HEK293 (cell line): ENCODE measurements at regions not wholly inside any gene's neighbourhood (a gene's known extent, or its start where the extent isn't known, plus 50 kb on each side); places are given as distances from the start of the nearest gene placed in this dataset.

Source experiments
- CTCF ChIA-PET: fragments of 350-600 bp; formaldehyde crosslinking; extraction: SDS; loops from one replicate; lab custom pipeline; 2021; ENCODE audit warnings: antibody characterized with exemption; lab: Yijun Ruan, JAX
- POLR2A ChIA-PET: fragments of 300-600 bp; formaldehyde crosslinking; extraction: SDS; loops from one replicate; lab custom pipeline; 2020; ENCODE audit warnings: antibody characterized with exemption, inconsistent platforms; lab: Yijun Ruan, JAX
- H3K27ac ChIP-seq: fragments of 200-500 bp; sonication (Bioruptor generic); 2 replicates; pipeline ENCODE4 v1.5.1; 2014; ENCODE audit warnings: low read depth, low read length, control low read depth, inconsistent platforms; ENCODE audit errors: extremely low read depth
- H3K36me3 ChIP-seq, 2 experiments: fragments of 200-500 bp in 1 of 2; sonication (Bioruptor generic) in 1 of 2; 1 replicate in 1 of 2; 2 replicates in 1 of 2; pipeline ENCODE4 v1.5.1; 2014 to 2017; ENCODE audit warnings: inconsistent platforms in 2 of 2, low read length in 2 of 2; ENCODE audit not compliant: control insufficient read depth in 2 of 2, insufficient read depth in 1 of 2
- H3K4me1 ChIP-seq: fragments of 200-500 bp; sonication (Bioruptor generic); 2 replicates; pipeline ENCODE4 v1.5.1; 2014; ENCODE audit warnings: mild to moderate bottlenecking, low read length, inconsistent platforms; ENCODE audit not compliant: control insufficient read depth, insufficient read depth
- H3K4me3 ChIP-seq: 2 replicates; pipeline ENCODE4 v1.5.1; 2011; ENCODE audit warnings: low read depth, mild to moderate bottlenecking, control low read depth, low read length, moderate library complexity
- H3K9me3 ChIP-seq: fragments of 200-500 bp; sonication (Bioruptor generic); 2 replicates; pipeline ENCODE4 v1.5.1; 2014; ENCODE audit warnings: low read depth, low read length, inconsistent platforms; ENCODE audit not compliant: control insufficient read depth, insufficient read depth
- HIC1 ChIP-seq: fragments of 450-650 bp; formaldehyde crosslinking; IDR thresholded peaks from 2 replicates; pipeline ENCODE4 v1.5.1; 2016; ENCODE audit warnings: missing biosample characterization, missing genetic modification characterization
- KLF1 ChIP-seq: fragments of 450-650 bp; formaldehyde crosslinking; IDR thresholded peaks from 2 replicates; pipeline ENCODE4 v1.5.1; 2016; ENCODE audit warnings: missing biosample characterization, missing genetic modification characterization
- KLF10 ChIP-seq: fragments of 450-650 bp; IDR thresholded peaks from 2 replicates; pipeline ENCODE4 v1.5.1; 2018; ENCODE audit warnings: missing biosample characterization, mild to moderate bottlenecking, missing genetic modification characterization
- KLF9 ChIP-seq: fragments of 450-650 bp; formaldehyde crosslinking; IDR thresholded peaks from 2 replicates; pipeline ENCODE4 v1.5.1; 2016; ENCODE audit warnings: missing biosample characterization, missing genetic modification characterization, low read depth
- MYNN ChIP-seq: fragments of 450-650 bp; formaldehyde crosslinking; IDR thresholded peaks from 2 replicates; pipeline ENCODE4 v1.5.1; 2016; ENCODE audit warnings: missing biosample characterization, missing genetic modification characterization, borderline replicate concordance
- PBX3 ChIP-seq: sonication (generic); formaldehyde crosslinking; IDR thresholded peaks from 2 replicates; pipeline ENCODE4 v1.8.1; 2022; ENCODE audit warnings: mild to moderate bottlenecking, moderate library complexity, missing genetic modification reagents
- TSHZ1 ChIP-seq: fragments of 450-650 bp; formaldehyde crosslinking; IDR thresholded peaks from 2 replicates; pipeline ENCODE4 v1.5.1; 2016; ENCODE audit warnings: missing biosample characterization, missing genetic modification characterization, borderline replicate concordance
- YY2 ChIP-seq: fragments of 450-650 bp; formaldehyde crosslinking; IDR thresholded peaks from 2 replicates; pipeline ENCODE4 v1.5.1; 2016; ENCODE audit warnings: missing biosample characterization, missing genetic modification characterization
- ZBTB1 ChIP-seq: fragments of 450-650 bp; formaldehyde crosslinking; IDR thresholded peaks from 2 replicates; pipeline ENCODE4 v1.5.1; 2016; ENCODE audit warnings: missing biosample characterization, missing genetic modification characterization
- ZBTB11 ChIP-seq: fragments of 450-650 bp; formaldehyde crosslinking; conservative IDR thresholded peaks from 2 replicates; pipeline ENCODE4 v1.5.1; 2016; ENCODE audit warnings: low read depth, missing biosample characterization, missing genetic modification characterization
- ZFHX2 ChIP-seq: fragments of 450-650 bp; formaldehyde crosslinking; conservative IDR thresholded peaks from 2 replicates; pipeline ENCODE4 v1.5.1; 2016; ENCODE audit warnings: missing biosample characterization, missing genetic modification characterization
- ZNF23 ChIP-seq: fragments of 450-650 bp; formaldehyde crosslinking; IDR thresholded peaks from 2 replicates; pipeline ENCODE4 v1.5.1; 2016; ENCODE audit warnings: missing biosample characterization, missing genetic modification characterization, borderline replicate concordance
- ZNF248 ChIP-seq: fragments of 450-650 bp; formaldehyde crosslinking; IDR thresholded peaks from 2 replicates; pipeline ENCODE4 v1.5.1; 2017; ENCODE audit warnings: missing biosample characterization, missing genetic modification characterization
- ZNF398 ChIP-seq: fragments of 450-650 bp; formaldehyde crosslinking; IDR thresholded peaks from 2 replicates; pipeline ENCODE4 v1.5.1; 2017; ENCODE audit warnings: missing biosample characterization, missing genetic modification characterization
- ZNF416 ChIP-seq: fragments of 450-650 bp; formaldehyde crosslinking; IDR thresholded peaks from 2 replicates; pipeline ENCODE4 v1.5.1; 2016; ENCODE audit warnings: missing biosample characterization, missing genetic modification characterization
- ZNF624 ChIP-seq: fragments of 450-650 bp; formaldehyde crosslinking; IDR thresholded peaks from 2 replicates; pipeline ENCODE4 v1.5.1; 2017; ENCODE audit warnings: missing biosample characterization, missing genetic modification characterization
- ZNF626 ChIP-seq: fragments of 450-650 bp; sonication (Bioruptor Pico); formaldehyde crosslinking; IDR thresholded peaks from 2 replicates; pipeline ENCODE4 v1.5.1; 2018; ENCODE audit warnings: missing biosample characterization, missing genetic modification characterization, inconsistent platforms
- ZNF645 ChIP-seq: fragments of 450-650 bp; formaldehyde crosslinking; IDR thresholded peaks from 2 replicates; pipeline ENCODE4; 2016; ENCODE audit warnings: missing biosample characterization, missing genetic modification characterization
- ZNF654 ChIP-seq: fragments of 450-650 bp; formaldehyde crosslinking; IDR thresholded peaks from 2 replicates; pipeline ENCODE4 v1.5.1; 2016; ENCODE audit warnings: low read depth, missing biosample characterization, missing genetic modification characterization
- ZNF658 ChIP-seq: fragments of 450-650 bp; formaldehyde crosslinking; IDR thresholded peaks from 2 replicates; pipeline ENCODE4; 2016; ENCODE audit warnings: missing biosample characterization, missing genetic modification characterization
- ZNF677 ChIP-seq: fragments of 450-650 bp; IDR thresholded peaks from 2 replicates; pipeline ENCODE4 v1.5.0; 2018; ENCODE audit warnings: missing biosample characterization, mild to moderate bottlenecking, missing genetic modification characterization, moderate library complexity
- ZNF707 ChIP-seq: fragments of 450-650 bp; formaldehyde crosslinking; IDR thresholded peaks from 2 replicates; pipeline ENCODE4 v1.5.1; 2016; ENCODE audit warnings: missing biosample characterization, missing genetic modification characterization
- ZSCAN4 ChIP-seq: fragments of 450-650 bp; formaldehyde crosslinking; IDR thresholded peaks from 2 replicates; pipeline ENCODE4 v1.5.1; 2017; ENCODE audit warnings: missing biosample characterization, missing genetic modification characterization

- TF ChIP-seq TSHZ1 (tag by site-specific recombination) (no peak), ZNF23 (tag by site-specific recombination) (no peak), ZNF707 (tag by site-specific recombination) (no peak), ZNF624 (tag by site-specific recombination) (no peak), ZNF248 (tag by site-specific recombination) (no peak), YY2 (tag by site-specific recombination) (no peak), ZNF416 (no peak), PBX3 (CRISPR knock-in tag) (no peak), MYNN (tag by site-specific recombination) (no peak), ZNF654 (tag by site-specific recombination) (no peak), ZNF398 (tag by site-specific recombination) (no peak), ZBTB1 (tag by site-specific recombination) (no peak), ZNF626 (tag by site-specific recombination) (no peak), KLF10 (tag by site-specific recombination) (no peak)
Observed at GRCh38 chr2:167493862-167494261, 605.6 kb downstream of the XIRP2 start (continued).

GRCh38 chr2:167492486-167492885, 604.2 kb downstream of the XIRP2 start:
- H3K4me1 ChIP-seq: no peaks in the 10 kb centered on the region
- no peak overlapping the region for H3K27ac ChIP-seq
- H3K4me3 ChIP-seq: no peak overlapping the region
- CTCF ChIA-PET: interaction anchor here (1.0 kb wide), 1 partner anchor 91 kb away, joined by 3 read pairs; no protein-coding TSS in a partner anchor
- no peaks in the 10 kb centered on the region for H3K36me3 ChIP-seq
- POLR2A ChIA-PET: no interaction called here
- no peaks in the 10 kb centered on the region for H3K9me3 ChIP-seq
- no peak for TF ChIP-seq ZNF658 (tag by site-specific recombination)
- TF ChIP-seq ZNF677 (tag by site-specific recombination): no peak
- no peak for TF ChIP-seq ZNF626 (tag by site-specific recombination)
- no peak for TF ChIP-seq HIC1 (tag by site-specific recombination)
- TF ChIP-seq ZFHX2: no peak
- TF ChIP-seq KLF9 (tag by site-specific recombination): no peak
- TF ChIP-seq KLF1 (tag by site-specific recombination): no peak
- no peak for TF ChIP-seq ZSCAN4
- TF ChIP-seq ZNF645: no peak
- no peak for TF ChIP-seq ZBTB11 (tag by site-specific recombination)
